ENCODE measurements at regions not wholly inside any gene's neighbourhood (a gene's known extent, or its start where the extent isn't known, plus 50 kb on each side); places are given as distances from the start of the nearest gene placed in this dataset.

DNA sequence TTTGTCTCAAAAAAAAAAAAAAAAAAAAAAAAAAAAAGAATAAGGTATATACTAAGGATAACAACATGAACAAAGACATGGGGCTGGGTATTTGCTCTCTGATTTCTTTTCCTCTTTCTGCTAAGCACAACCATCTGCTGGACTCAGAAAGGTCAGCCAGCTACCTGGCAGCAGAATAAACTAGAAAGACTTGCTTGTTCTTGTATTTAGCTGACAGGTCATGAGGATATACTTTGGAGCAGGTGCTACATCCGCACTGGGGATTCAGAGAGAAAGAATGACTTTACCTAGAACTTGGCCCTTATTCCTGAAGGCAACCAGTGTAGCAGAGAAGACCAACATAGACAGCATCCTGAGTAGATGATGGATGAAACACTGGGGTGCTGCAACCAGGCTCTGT lies 550.5 kb downstream of the NTRK3 start:
- TF ChIP-seq, protein P1, sequence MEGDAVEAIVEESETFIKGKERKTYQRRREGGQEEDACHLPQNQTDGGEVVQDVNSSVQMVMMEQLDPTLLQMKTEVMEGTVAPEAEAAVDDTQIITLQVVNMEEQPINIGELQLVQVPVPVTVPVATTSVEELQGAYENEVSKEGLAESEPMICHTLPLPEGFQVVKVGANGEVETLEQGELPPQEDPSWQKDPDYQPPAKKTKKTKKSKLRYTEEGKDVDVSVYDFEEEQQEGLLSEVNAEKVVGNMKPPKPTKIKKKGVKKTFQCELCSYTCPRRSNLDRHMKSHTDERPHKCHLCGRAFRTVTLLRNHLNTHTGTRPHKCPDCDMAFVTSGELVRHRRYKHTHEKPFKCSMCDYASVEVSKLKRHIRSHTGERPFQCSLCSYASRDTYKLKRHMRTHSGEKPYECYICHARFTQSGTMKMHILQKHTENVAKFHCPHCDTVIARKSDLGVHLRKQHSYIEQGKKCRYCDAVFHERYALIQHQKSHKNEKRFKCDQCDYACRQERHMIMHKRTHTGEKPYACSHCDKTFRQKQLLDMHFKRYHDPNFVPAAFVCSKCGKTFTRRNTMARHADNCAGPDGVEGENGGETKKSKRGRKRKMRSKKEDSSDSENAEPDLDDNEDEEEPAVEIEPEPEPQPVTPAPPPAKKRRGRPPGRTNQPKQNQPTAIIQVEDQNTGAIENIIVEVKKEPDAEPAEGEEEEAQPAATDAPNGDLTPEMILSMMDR (conservative IDR thresholded peaks at IDR 0.05; ENCODE audit: low read depth in 2 of 2), result no peak
- TF ChIP-seq EZH2phosphoT487 (IDR thresholded peaks at IDR 0.05; ENCODE audit: unreplicated experiment), result no peak
- TF ChIP-seq POLR2AphosphoS5 (IDR thresholded peaks at IDR 0.05; ENCODE audit: low read depth), result no peak
- TF ChIP-seq EZH2 (IDR thresholded peaks at IDR 0.05; ENCODE audit: low read depth, unreplicated experiment), result no peak
- TF ChIP-seq, protein P2, sequence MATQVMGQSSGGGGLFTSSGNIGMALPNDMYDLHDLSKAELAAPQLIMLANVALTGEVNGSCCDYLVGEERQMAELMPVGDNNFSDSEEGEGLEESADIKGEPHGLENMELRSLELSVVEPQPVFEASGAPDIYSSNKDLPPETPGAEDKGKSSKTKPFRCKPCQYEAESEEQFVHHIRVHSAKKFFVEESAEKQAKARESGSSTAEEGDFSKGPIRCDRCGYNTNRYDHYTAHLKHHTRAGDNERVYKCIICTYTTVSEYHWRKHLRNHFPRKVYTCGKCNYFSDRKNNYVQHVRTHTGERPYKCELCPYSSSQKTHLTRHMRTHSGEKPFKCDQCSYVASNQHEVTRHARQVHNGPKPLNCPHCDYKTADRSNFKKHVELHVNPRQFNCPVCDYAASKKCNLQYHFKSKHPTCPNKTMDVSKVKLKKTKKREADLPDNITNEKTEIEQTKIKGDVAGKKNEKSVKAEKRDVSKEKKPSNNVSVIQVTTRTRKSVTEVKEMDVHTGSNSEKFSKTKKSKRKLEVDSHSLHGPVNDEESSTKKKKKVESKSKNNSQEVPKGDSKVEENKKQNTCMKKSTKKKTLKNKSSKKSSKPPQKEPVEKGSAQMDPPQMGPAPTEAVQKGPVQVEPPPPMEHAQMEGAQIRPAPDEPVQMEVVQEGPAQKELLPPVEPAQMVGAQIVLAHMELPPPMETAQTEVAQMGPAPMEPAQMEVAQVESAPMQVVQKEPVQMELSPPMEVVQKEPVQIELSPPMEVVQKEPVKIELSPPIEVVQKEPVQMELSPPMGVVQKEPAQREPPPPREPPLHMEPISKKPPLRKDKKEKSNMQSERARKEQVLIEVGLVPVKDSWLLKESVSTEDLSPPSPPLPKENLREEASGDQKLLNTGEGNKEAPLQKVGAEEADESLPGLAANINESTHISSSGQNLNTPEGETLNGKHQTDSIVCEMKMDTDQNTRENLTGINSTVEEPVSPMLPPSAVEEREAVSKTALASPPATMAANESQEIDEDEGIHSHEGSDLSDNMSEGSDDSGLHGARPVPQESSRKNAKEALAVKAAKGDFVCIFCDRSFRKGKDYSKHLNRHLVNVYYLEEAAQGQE (IDR thresholded peaks at IDR 0.05; ENCODE audit: unreplicated experiment), result no peak
- no peak for TF ChIP-seq CREB1 (CRISPR knock-in tag; IDR thresholded peaks at IDR 0.05; ENCODE audit: low read depth)
- TF ChIP-seq NANOG (IDR thresholded peaks at IDR 0.05; ENCODE audit: borderline replicate concordance), result no peak
- TF ChIP-seq, protein P3, sequence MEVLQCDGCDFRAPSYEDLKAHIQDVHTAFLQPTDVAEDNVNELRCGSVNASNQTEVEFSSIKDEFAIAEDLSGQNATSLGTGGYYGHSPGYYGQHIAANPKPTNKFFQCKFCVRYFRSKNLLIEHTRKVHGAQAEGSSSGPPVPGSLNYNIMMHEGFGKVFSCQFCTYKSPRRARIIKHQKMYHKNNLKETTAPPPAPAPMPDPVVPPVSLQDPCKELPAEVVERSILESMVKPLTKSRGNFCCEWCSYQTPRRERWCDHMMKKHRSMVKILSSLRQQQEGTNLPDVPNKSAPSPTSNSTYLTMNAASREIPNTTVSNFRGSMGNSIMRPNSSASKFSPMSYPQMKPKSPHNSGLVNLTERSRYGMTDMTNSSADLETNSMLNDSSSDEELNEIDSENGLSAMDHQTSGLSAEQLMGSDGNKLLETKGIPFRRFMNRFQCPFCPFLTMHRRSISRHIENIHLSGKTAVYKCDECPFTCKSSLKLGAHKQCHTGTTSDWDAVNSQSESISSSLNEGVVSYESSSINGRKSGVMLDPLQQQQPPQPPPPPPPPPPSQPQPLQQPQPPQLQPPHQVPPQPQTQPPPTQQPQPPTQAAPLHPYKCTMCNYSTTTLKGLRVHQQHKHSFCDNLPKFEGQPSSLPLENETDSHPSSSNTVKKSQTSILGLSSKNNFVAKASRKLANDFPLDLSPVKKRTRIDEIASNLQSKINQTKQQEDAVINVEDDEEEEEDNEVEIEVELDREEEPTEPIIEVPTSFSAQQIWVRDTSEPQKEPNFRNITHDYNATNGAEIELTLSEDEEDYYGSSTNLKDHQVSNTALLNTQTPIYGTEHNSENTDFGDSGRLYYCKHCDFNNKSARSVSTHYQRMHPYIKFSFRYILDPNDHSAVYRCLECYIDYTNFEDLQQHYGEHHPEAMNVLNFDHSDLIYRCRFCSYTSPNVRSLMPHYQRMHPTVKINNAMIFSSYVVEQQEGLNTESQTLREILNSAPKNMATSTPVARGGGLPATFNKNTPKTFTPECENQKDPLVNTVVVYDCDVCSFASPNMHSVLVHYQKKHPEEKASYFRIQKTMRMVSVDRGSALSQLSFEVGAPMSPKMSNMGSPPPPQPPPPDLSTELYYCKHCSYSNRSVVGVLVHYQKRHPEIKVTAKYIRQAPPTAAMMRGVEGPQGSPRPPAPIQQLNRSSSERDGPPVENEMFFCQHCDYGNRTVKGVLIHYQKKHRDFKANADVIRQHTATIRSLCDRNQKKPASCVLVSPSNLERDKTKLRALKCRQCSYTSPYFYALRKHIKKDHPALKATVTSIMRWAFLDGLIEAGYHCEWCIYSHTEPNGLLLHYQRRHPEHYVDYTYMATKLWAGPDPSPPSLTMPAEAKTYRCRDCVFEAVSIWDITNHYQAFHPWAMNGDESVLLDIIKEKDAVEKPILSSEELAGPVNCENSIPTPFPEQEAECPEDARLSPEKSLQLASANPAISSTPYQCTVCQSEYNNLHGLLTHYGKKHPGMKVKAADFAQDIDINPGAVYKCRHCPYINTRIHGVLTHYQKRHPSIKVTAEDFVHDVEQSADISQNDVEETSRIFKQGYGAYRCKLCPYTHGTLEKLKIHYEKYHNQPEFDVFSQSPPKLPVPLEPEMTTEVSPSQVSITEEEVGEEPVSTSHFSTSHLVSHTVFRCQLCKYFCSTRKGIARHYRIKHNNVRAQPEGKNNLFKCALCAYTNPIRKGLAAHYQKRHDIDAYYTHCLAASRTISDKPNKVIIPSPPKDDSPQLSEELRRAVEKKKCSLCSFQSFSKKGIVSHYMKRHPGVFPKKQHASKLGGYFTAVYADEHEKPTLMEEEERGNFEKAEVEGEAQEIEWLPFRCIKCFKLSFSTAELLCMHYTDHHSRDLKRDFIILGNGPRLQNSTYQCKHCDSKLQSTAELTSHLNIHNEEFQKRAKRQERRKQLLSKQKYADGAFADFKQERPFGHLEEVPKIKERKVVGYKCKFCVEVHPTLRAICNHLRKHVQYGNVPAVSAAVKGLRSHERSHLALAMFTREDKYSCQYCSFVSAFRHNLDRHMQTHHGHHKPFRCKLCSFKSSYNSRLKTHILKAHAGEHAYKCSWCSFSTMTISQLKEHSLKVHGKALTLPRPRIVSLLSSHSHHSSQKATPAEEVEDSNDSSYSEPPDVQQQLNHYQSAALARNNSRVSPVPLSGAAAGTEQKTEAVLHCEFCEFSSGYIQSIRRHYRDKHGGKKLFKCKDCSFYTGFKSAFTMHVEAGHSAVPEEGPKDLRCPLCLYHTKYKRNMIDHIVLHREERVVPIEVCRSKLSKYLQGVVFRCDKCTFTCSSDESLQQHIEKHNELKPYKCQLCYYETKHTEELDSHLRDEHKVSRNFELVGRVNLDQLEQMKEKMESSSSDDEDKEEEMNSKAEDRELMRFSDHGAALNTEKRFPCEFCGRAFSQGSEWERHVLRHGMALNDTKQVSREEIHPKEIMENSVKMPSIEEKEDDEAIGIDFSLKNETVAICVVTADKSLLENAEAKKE (CRISPR knock-in tag; IDR thresholded peaks at IDR 0.05), result no peak
- TF ChIP-seq JUNB (IDR thresholded peaks at IDR 0.05; ENCODE audit: unreplicated experiment), result no peak
- TF ChIP-seq, protein P4, sequence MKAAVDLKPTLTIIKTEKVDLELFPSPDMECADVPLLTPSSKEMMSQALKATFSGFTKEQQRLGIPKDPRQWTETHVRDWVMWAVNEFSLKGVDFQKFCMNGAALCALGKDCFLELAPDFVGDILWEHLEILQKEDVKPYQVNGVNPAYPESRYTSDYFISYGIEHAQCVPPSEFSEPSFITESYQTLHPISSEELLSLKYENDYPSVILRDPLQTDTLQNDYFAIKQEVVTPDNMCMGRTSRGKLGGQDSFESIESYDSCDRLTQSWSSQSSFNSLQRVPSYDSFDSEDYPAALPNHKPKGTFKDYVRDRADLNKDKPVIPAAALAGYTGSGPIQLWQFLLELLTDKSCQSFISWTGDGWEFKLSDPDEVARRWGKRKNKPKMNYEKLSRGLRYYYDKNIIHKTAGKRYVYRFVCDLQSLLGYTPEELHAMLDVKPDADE (IDR thresholded peaks at IDR 0.05), result no peak
- no peak for TF ChIP-seq ZNF331 (CRISPR knock-in tag; IDR thresholded peaks at IDR 0.05; ENCODE audit: low read depth)
- TF ChIP-seq ZNF114 (CRISPR knock-in tag; IDR thresholded peaks at IDR 0.05), result no peak
- TF ChIP-seq STAT1 (IDR thresholded peaks at IDR 0.05; ENCODE audit: unreplicated experiment), result no peak
